ES-I3 (cell line): ENCODE measurements at regions not wholly inside any gene's neighbourhood (a gene's known extent, or its start where the extent isn't known, plus 50 kb on each side); places are given as distances from the start of the nearest gene placed in this dataset.

ENCODE experiments used
- H3K36me3 ChIP-seq: 2 replicates; pipeline ENCODE4 v1.6.1; 2013; ENCODE audit warnings: mild to moderate bottlenecking, low read length, control low read depth, moderate library complexity; ENCODE audit not compliant: insufficient read depth
- H3K4me1 ChIP-seq: 2 replicates; pipeline ENCODE4 v1.6.1; 2013; ENCODE audit warnings: mild to moderate bottlenecking, control low read depth, low read length; ENCODE audit not compliant: insufficient read depth
- H3K9ac ChIP-seq: 2 replicates; pipeline ENCODE4 v1.6.1; 2013; ENCODE audit warnings: low read depth, mild to moderate bottlenecking, low read length, moderate library complexity
- H3K9me3 ChIP-seq: 2 replicates; pipeline ENCODE4 v1.6.1; 2013; ENCODE audit warnings: mild to moderate bottlenecking, low read length, moderate library complexity; ENCODE audit not compliant: control insufficient read depth, insufficient read depth

DNA sequence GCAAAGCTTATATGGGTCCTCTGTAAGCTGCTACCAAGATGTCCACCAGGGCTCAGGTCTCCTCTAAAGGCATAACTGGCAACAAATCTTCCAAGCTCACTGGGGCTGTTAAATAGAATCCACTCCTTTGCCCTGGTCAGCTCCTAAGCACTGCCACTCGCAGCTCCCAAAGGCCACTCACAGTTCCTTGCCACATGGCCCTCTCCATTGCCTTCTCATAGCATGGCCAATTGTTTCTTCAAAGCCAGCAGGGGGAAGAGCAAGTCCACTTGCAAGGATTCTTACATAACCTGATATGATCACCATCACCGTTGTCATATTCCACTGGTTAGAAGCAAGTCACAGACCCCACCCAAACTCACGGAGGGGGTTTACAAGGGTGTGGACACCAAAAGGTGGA is 199.5 kb downstream of the SUCLA2 start:
- Histone ChIP-seq H3K4me1 (no peaks in the 10 kb centered on the region), H3K36me3 (no peaks in the 10 kb centered on the region), H3K9ac (no peak overlapping the region), H3K9me3 (no peaks in the 10 kb centered on the region; the same call in 1 of the 2 replicates)

DNA sequence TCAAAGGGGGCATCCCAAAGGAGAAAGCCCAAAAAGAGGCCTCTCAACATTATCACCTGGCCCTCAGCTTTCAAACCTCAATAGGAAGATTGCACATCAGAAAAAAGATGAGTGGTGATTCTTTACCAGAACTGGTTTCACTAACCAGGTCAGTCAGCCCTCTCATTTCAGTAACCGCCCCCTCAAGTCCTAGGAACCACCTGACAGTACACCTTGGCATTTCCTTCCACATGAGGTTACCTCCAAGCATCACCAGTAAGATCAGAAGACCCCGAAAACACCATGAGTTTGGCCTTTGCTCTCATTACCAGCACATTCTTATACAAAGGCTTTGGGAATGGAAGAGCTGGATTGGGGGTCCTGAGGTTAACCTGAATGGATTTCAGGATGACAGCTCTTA is 200.5 kb downstream of the SUCLA2 start:
- Histone ChIP-seq H3K9me3 (no peaks in the 10 kb centered on the region), H3K36me3 (no peaks in the 10 kb centered on the region), H3K4me1 (no peaks in the 10 kb centered on the region), H3K9ac (no peak overlapping the region)

DNA sequence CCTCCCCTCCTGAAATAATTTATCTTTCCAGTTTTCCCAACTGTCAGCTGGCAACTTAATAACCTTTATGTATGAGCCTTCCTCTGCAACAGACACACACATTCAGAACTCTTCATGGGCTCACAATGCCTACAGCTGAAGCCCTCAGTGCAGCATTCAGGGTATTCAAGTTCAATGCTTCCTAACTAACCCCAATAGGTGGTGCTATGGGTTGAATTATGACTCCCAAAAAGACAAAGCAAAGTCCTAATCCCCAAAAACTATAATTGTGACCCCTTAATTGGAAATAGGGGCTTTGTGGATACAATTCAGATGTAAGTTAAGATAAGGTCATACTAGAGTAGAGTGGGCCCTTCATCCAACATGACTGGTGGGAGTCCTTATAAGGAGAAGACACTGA is 202.2 kb downstream of the SUCLA2 start:
- no peaks in the 10 kb centered on the region for H3K4me1 ChIP-seq
- H3K9ac ChIP-seq = no peak overlapping the region
- H3K9me3 ChIP-seq = no peaks in the 10 kb centered on the region
- H3K36me3 ChIP-seq = no peaks in the 10 kb centered on the region

DNA sequence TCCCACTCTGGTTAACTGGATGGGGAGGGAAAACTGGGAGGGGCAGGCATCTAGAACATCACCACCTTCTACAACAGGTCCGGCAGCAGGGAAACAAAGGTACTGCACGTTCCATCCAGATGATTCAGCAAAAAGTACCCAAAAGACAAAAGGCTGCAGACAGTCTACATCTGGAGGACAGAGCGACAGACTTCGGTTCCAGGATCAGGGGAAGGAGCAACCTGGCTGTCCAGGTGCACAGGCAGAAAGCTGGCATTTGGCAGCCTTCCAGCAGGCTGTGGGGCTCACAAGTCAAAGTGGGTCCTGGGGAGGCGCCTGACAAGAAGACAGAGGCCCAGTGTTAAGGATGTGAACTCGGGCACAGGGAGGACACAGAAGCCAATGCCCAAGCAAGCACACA is 202.9 kb downstream of the SUCLA2 start:
- H3K36me3 ChIP-seq = no peaks in the 10 kb centered on the region
- no peaks in the 10 kb centered on the region for H3K9me3 ChIP-seq

DNA sequence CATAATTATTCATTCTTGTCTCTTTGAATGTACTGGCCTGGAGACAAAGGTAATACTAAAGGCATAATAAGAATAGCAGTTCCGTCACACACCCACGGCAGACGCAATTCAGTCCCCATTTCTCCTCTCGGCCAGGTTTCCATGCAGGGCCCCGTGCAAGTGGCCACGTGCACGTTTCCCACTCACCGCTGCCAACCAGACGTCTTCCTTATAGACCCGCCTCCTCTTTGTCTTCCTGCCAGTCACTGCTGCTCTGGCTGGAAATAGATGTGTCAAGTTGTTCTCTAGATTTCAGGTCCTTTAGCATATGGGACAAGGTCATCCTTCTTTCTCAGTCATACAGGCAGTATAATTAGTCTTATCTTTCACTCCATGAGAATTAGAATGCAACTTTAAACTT is 204.3 kb downstream of the SUCLA2 start:
- no peaks in the 10 kb centered on the region; the same call in 1 of the 2 replicates for H3K9me3 ChIP-seq
- no peaks in the 10 kb centered on the region for H3K36me3 ChIP-seq
- H3K9ac ChIP-seq = no peak overlapping the region
- no peaks in the 10 kb centered on the region for H3K4me1 ChIP-seq

More for the DNA sequence above, 202.9 kb downstream of the SUCLA2 start:
- no peaks in the 10 kb centered on the region for H3K4me1 ChIP-seq
- no peak overlapping the region for H3K9ac ChIP-seq

DNA sequence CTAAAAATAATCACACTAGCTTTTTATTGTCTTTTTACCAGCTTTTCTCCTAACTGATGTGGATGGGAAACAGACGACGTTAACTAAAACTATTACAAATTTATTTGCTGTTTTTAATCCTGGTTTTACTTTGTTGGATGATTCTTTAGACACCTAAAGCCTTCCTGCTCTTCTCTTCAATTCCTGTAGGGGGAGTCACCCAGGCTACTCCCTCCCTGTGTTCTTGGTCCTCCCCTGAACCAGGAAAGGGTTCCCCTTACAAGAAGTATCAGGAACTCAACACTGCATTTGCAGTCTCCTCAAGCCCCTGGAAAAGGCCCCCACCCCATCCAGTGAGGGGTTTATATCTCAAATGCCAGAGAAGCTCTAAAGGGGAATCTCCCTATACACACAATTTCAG is 206.1 kb downstream of the SUCLA2 start:
- H3K4me1 ChIP-seq = no peaks in the 10 kb centered on the region
- H3K9me3 ChIP-seq = no peaks in the 10 kb centered on the region; the same call in 1 of the 2 replicates
- no peaks in the 10 kb centered on the region for H3K36me3 ChIP-seq
- H3K9ac ChIP-seq = no peak overlapping the region

DNA sequence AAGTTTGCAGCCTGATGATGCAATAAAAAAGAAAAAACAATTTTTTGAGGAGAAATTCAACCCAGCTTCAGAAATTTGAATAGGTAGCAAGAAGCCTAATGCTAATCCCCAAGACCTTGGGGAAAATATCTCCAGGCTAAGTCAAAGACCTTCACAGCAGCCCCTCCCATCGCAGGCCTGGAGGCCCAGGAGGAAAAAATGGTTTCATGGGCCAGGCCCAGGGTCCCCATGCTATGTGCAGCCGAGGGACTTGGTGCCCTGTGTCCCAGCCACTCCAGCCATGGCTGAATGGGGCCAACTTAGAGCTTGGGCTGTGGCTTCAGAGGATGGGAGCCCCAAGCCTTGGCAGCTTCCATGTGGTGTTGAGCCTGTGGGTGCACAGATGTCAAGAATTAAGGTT is 210.3 kb downstream of the SUCLA2 start:
- Histone ChIP-seq H3K4me1 (no peaks in the 10 kb centered on the region), H3K36me3 (no peaks in the 10 kb centered on the region), H3K9me3 (peaks cover 9% of the 10 kb centered on the region; the same call in 1 of the 2 replicates), H3K9ac (no peak overlapping the region)

DNA sequence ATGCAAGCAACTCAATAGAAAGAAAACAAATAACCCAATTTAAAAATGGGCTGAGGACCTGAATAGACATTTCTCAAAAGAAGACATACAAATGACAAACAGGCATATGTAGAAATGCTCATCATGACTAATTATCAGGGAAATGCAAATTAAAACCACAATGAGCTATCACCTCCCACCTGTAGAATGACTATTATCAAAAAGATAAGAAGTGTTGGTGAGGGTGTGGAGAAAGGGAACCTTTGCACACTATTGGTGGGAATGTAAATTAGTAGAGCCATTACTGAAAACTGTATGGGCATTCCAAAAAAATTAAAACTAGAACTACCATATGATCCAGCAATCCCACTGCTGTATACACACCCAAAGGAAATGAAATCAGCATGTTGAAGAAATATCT is 212.2 kb downstream of the SUCLA2 start:
- H3K9ac ChIP-seq = no peak overlapping the region
- peaks cover 9% of the 10 kb centered on the region; the same call in 1 of the 2 replicates for H3K9me3 ChIP-seq
- no peaks in the 10 kb centered on the region for H3K4me1 ChIP-seq
- H3K36me3 ChIP-seq = no peaks in the 10 kb centered on the region

DNA sequence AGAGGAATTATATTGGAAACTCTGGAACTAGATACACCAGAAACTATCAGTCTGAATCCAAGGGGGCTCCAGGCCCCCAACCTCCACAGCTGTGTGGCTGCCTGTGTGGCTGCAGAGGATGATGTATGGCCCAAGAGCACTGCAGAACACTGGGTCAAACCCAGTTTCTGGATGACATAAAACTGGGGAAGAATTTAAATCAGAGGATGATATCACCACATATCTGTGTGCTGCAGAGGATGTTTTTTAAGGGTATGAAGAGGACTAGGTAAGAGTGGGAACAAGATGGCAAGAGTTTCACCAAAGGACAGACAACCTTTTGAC is 226.4 kb downstream of the SUCLA2 start:
- H3K9me3 ChIP-seq = no peaks in the 10 kb centered on the region; the same call in 1 of the 2 replicates
- H3K4me1 ChIP-seq = no peaks in the 10 kb centered on the region; the same call in 1 of the 2 replicates
- no peak overlapping the region for H3K9ac ChIP-seq
- no peaks in the 10 kb centered on the region; the same call in 1 of the 2 replicates for H3K36me3 ChIP-seq

DNA sequence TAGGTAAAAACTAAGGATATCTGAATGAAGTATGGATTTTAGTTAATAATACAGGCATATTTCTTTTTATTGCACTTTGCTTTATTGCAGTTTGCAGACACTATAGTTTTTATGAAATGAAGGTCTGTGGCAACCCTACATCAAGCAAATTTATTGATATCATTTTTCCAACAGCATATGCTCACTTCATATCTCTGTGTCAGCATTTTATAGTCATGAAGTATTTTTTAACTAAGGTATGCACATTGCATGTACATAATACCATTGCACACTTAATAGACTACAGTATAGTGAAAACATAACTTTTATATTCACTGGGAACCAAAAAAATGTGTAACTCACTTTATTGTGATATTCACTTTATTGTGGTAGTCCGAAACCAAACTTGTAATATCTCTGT is 236.3 kb downstream of the SUCLA2 start:
- Histone ChIP-seq H3K4me1 (no peaks in the 10 kb centered on the region), H3K9ac (no peak overlapping the region), H3K36me3 (no peaks in the 10 kb centered on the region), H3K9me3 (no peaks in the 10 kb centered on the region)

DNA sequence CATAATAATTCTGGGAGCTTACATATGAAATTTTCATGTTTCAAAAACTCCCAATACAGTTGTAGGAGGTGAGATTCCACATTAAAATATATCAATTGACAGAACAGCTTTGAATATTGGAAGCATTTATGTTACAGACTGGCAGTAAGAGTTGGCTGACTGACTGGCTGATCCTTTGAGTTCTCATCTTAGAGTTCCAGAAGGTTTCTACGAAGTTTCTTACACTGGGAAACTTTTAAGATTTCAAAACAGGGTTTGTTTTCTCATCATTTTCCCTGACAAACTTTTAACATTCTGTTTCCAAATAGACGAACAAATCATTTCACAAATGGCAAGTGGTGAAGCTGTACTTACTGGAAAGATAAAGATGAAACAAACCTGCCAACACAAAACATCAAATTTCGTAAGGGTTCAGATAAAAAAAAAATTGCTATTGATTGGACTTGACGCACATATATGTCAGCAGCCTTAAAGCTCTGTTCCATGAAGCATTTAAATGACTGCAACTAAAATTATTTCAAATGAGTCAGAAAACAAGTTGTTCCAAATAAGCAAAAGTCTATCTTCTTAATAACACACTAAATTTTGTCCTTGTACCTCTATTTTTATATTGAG is 243.5 kb downstream of the SUCLA2 start:
- Histone ChIP-seq H3K9ac (no peak overlapping the region), H3K4me1 (no peaks in the 10 kb centered on the region), H3K9me3 (no peaks in the 10 kb centered on the region), H3K36me3 (no peaks in the 10 kb centered on the region)

DNA sequence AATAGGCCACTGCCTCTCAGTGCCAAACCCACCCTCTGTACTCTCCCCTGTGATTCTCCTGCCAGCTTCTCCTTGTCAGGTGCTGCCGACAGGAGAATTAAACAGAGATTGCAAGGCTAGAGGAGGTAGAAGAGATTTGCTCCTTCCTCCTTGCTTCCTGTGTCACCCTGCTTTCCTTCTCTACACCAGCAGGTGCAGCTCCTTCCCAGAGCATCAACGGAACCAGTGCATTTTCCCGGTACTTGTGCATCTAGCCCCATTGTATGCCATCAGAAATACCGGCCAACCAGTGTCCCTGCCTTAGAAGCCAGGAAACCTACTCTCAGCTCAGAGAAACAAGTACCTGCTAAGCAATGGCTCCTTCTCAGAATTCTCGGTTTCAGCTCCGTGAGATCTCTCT is 253.2 kb downstream of the SUCLA2 start:
- H3K9ac ChIP-seq = no peak overlapping the region
- H3K4me1 ChIP-seq = no peaks in the 10 kb centered on the region
- no peaks in the 10 kb centered on the region for H3K9me3 ChIP-seq
- no peaks in the 10 kb centered on the region for H3K36me3 ChIP-seq

DNA sequence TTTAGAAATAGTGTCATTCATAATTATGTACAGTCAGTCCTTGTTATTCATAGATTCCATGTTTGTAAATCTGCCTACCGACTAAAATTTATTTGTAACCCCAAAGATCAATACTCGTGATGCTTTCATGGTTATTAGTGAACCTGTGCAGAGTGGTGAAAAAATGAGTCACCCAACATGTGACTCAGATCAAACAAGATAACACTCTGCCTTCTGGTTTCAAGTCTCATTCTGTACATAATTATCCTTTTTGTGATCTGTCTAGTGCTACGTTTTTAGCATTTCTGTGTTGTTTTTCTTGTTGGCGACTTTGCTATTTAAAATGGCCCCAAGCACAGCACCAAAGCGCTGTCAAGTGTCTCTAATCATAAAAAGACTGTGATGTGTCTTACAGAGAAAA is 274.7 kb downstream of the SUCLA2 start:
- no peak overlapping the region for H3K9ac ChIP-seq
- H3K4me1 ChIP-seq = no peaks in the 10 kb centered on the region
- no peaks in the 10 kb centered on the region for H3K36me3 ChIP-seq
- no peaks in the 10 kb centered on the region for H3K9me3 ChIP-seq

DNA sequence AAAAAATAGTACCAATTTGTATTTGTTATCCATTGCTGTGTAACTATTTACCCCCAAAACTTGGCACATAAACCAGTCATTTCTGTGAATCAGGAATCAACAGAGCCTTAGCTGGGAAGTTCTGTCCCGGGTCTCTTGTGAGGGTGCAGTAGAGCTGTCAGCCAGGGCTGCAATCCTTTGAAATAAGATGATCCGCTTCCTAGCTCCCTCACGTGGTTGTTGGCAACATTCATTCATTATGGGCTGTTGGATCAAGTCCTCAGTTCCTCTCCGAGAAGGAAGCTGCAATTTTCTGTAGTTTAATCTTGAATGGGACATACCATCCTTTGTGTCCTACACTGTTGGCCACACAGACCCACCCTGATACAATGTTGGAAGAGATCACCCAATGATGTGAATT is 277.2 kb downstream of the SUCLA2 start:
- Histone ChIP-seq H3K9me3 (no peaks in the 10 kb centered on the region), H3K4me1 (no peaks in the 10 kb centered on the region), H3K36me3 (no peaks in the 10 kb centered on the region), H3K9ac (no peak overlapping the region)

DNA sequence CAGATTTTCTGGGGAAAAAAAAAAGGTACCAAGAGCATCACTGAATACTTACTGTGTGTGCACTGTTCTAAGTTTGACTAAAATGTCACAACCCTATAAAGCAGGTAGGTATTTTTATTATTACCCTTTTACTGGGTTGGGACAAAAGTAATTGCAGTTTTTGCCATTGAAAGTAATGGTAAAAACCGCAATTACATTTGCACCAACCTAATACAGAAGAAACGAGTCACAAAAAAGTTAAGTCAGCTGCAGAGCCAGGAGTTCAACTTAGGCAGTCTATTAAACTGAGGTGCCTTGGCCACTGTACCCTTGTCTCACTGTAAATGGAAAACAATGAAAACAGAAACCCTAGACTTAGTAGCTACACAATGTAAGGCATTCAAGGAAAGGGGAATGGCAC is 281.9 kb downstream of the SUCLA2 start:
- Histone ChIP-seq H3K9ac (no peak overlapping the region), H3K36me3 (no peaks in the 10 kb centered on the region), H3K9me3 (no peaks in the 10 kb centered on the region)

DNA sequence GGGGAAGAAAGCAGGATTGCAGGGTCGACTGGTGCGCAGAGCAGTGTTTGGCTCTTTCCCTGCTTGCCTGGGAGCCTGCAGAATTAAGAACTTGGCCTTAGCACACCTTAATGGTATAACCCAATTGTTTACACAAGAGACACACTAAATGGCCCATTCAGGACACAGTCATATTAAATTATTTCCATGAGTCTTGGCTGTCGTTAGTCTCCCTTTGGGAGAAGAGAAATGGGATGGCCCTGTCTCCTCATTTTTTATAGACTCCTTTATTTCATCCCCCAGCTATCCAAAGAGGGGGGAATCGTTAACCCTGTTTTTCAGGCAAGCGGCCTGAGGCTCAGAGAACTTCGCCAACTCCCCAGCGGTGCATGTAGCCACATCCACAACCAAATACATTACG is 282.5 kb downstream of the SUCLA2 start:
- H3K36me3 ChIP-seq = no peaks in the 10 kb centered on the region
- no peaks in the 10 kb centered on the region for H3K4me1 ChIP-seq
- H3K9me3 ChIP-seq = no peaks in the 10 kb centered on the region
- no peak overlapping the region for H3K9ac ChIP-seq

More for the DNA sequence above, 281.9 kb downstream of the SUCLA2 start:
- no peaks in the 10 kb centered on the region for H3K4me1 ChIP-seq
